ENCODE measurements at regions not wholly inside any gene's neighbourhood (a gene's known extent, or its start where the extent isn't known, plus 50 kb on each side); places are given as distances from the start of the nearest gene placed in this dataset.

- Histone ChIP-seq H2AFZ (ENCODE audit: low read length) (no peak overlapping the region), H3K4me1 (ENCODE audit: low read length) (peaks cover 16% of the 10 kb centered on the region), H3K36me3 (replicated peaks; ENCODE audit: insufficient read depth, low read length) (no peaks in the 10 kb centered on the region), H3K27me3 (replicated peaks; ENCODE audit: insufficient read depth, low read length) (no peaks in the 10 kb centered on the region), H3K9me2 (replicated peaks; ENCODE audit: insufficient read depth, low read length) (no peaks in the 10 kb centered on the region), H4K20me1 (ENCODE audit: insufficient read depth, low read length) (no peaks in the 10 kb centered on the region), H3K79me2 (ENCODE audit: low read length) (peaks cover 80% of the 10 kb centered on the region), H3K4me3 (ENCODE audit: low read length) (no peak overlapping the region), H3K27ac (ENCODE audit: low read length) (no peak overlapping the region), H3K9me3 (replicated peaks; ENCODE audit: insufficient read depth, low read length) (no peaks in the 10 kb centered on the region), H3K4me2 (ENCODE audit: low read depth, low read length) (no peak overlapping the region), H3K9ac (ENCODE audit: low read length) (no peak overlapping the region), H3F3A (ENCODE audit: insufficient read depth, low read length) (no peaks in the 10 kb centered on the region)
- no peak for DNase-seq
- TF ChIP-seq EZH2phosphoT487 (IDR thresholded peaks at IDR 0.05; ENCODE audit: low read length), result no peak
- TF ChIP-seq EZH2 (optimal IDR thresholded peaks at IDR 0.05; ENCODE audit: low read depth, low read length), result no peak
- TF ChIP-seq CTCF (IDR thresholded peaks at IDR 0.05; ENCODE audit: low read length), result no peak
Measured at GRCh38 chr12:124448955-124449622, 118.3 kb downstream of the NCOR2 start.

GRCh38 chr12:124448241-124448954, 119.0 kb downstream of the NCOR2 start:
- Histone ChIP-seq H3K4me3 (ENCODE audit: low read length) (no peak overlapping the region), H3K9me3 (replicated peaks; ENCODE audit: insufficient read depth, low read length) (no peaks in the 10 kb centered on the region), H3K4me1 (ENCODE audit: low read length) (peaks cover 12% of the 10 kb centered on the region; the same call in 1 of the 2 replicates), H3K27me3 (replicated peaks; ENCODE audit: insufficient read depth, low read length) (no peaks in the 10 kb centered on the region), H4K20me1 (ENCODE audit: insufficient read depth, low read length) (no peaks in the 10 kb centered on the region), H3K79me2 (ENCODE audit: low read length) (peaks cover 78% of the 10 kb centered on the region), H3K36me3 (replicated peaks; ENCODE audit: insufficient read depth, low read length) (no peaks in the 10 kb centered on the region), H3F3A (ENCODE audit: insufficient read depth, low read length) (no peaks in the 10 kb centered on the region), H2AFZ (ENCODE audit: low read length) (no peak overlapping the region), H3K9ac (ENCODE audit: low read length) (no peak overlapping the region), H3K27ac (ENCODE audit: low read length) (no peak overlapping the region), H3K4me2 (ENCODE audit: low read depth, low read length) (no peak overlapping the region), H3K9me2 (replicated peaks; ENCODE audit: insufficient read depth, low read length) (no peaks in the 10 kb centered on the region)
- no peak for DNase-seq
- TF ChIP-seq EZH2 (optimal IDR thresholded peaks at IDR 0.05; ENCODE audit: low read depth, low read length), result no peak
- TF ChIP-seq CTCF (IDR thresholded peaks at IDR 0.05; ENCODE audit: low read length), result no peak
- TF ChIP-seq EZH2phosphoT487 (IDR thresholded peaks at IDR 0.05; ENCODE audit: low read length), result no peak

GRCh38 chr12:124446364-124446763, 121.0 kb downstream of the NCOR2 start:
- Histone ChIP-seq H4K20me1 (ENCODE audit: insufficient read depth, low read length) (no peaks in the 10 kb centered on the region), H3K4me1 (ENCODE audit: low read length) (no peaks in the 10 kb centered on the region), H3K9me3 (replicated peaks; ENCODE audit: insufficient read depth, low read length) (no peaks in the 10 kb centered on the region), H3K79me2 (ENCODE audit: low read length) (peaks cover 69% of the 10 kb centered on the region), H3K9me2 (replicated peaks; ENCODE audit: insufficient read depth, low read length) (no peaks in the 10 kb centered on the region), H3F3A (ENCODE audit: insufficient read depth, low read length) (no peaks in the 10 kb centered on the region), H3K27me3 (replicated peaks; ENCODE audit: insufficient read depth, low read length) (no peaks in the 10 kb centered on the region), H3K36me3 (replicated peaks; ENCODE audit: insufficient read depth, low read length) (no peaks in the 10 kb centered on the region), H3K4me2 (ENCODE audit: low read depth, low read length) (no peak overlapping the region), H3K9ac (ENCODE audit: low read length) (no peak overlapping the region), H3K4me3 (ENCODE audit: low read length) (no peak overlapping the region), H2AFZ (ENCODE audit: low read length) (no peak overlapping the region), H3K27ac (ENCODE audit: low read length) (no peak overlapping the region)
- no peak for DNase-seq
- TF ChIP-seq EZH2phosphoT487 (IDR thresholded peaks at IDR 0.05; ENCODE audit: low read length) (no peak), CTCF (IDR thresholded peaks at IDR 0.05; ENCODE audit: low read length) (no peak), EZH2 (optimal IDR thresholded peaks at IDR 0.05; ENCODE audit: low read depth, low read length) (no peak)
